ENCODE measurements at regions not wholly inside any gene's neighbourhood (a gene's known extent, or its start where the extent isn't known, plus 50 kb on each side); places are given as distances from the start of the nearest gene placed in this dataset.

GRCh38 chr13:40345149-40345514, 321.3 kb downstream of the FOXO1 start:
- TF ChIP-seq ZNF184 (tag by site-specific recombination; IDR thresholded peaks at IDR 0.05) (no peak), ZNF747 (tag by site-specific recombination; IDR thresholded peaks at IDR 0.05) (no peak), CTCF (tag by site-specific recombination; IDR thresholded peaks at IDR 0.05) (no peak), ZBTB20 (tag by site-specific recombination; IDR thresholded peaks at IDR 0.05) (no peak), ZNF266 (tag by site-specific recombination; IDR thresholded peaks at IDR 0.05; ENCODE audit: low read depth) (no peak), ZNF677 (tag by site-specific recombination; IDR thresholded peaks at IDR 0.05) (no peak), ZEB2 (tag by site-specific recombination; IDR thresholded peaks at IDR 0.05) (no peak), ZNF175 (tag by site-specific recombination; IDR thresholded peaks at IDR 0.05) (no peak)
- TF ChIP-seq, protein P1, sequence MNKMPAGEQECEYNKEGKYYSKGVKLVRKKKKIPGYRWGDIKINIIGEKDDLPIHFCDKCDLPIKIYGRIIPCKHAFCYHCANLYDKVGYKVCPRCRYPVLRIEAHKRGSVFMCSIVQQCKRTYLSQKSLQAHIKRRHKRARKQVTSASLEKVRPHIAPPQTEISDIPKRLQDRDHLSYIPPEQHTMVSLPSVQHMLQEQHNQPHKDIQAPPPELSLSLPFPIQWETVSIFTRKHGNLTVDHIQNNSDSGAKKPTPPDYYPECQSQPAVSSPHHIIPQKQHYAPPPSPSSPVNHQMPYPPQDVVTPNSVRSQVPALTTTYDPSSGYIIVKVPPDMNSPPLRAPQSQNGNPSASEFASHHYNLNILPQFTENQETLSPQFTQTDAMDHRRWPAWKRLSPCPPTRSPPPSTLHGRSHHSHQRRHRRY (tag by site-specific recombination; IDR thresholded peaks at IDR 0.05), result no peak
